Eye (tissue), 1 donor: ENCODE measurements at regions not wholly inside any gene's neighbourhood (a gene's known extent, or its start where the extent isn't known, plus 50 kb on each side); places are given as distances from the start of the nearest gene placed in this dataset.
A peak's percentile ranks its signal among the peaks of the same experiment; 100 is the strongest.
"Not testable (repeated sequence)": the region's sequence is repeated elsewhere in the genome, so short reads cannot be mapped to it uniquely, and the experiment has no call there.

Experiments used
- DNase-seq: peaks from one replicate; pipeline ENCODE4 v3.0.0-alpha.2; 2015

DNA sequence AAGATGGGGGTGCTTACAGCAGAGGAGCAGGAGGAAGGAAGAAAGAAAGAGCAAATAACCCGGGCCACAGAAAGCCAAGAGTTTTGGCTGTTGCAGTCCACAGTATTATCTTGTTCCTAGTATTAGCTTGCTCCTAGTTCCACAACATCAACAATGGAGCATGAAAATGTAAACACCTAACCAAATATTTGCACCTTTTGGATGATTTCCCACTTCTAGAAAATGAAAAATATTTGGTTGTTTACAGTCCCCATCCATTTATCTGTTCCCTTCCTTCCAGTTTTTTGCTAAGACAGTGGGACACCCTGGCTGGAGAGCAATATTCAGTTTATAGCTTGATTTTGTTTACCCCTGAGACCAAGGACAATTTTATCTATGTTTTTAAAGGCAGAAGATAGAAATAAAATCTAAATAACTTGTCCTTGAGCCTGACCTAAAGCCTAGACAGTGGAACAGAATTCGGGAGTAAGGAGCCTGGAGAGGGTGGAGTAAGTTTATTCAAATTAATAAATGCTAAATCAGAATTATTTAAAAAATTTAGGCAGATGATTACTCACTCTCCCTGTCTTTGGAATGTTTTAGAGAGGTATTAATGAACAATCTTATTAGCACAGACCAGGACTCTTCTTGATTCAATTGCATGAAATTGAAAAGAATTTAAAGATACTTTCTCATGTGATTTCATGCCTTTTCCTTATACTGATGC, 51.6 kb downstream of the RESF1 start:
- no peak for DNase-seq

- DNase-seq: no peak
Measured at GRCh38 chr12:32012249-32012785, 53.1 kb downstream of the RESF1 start.

DNA sequence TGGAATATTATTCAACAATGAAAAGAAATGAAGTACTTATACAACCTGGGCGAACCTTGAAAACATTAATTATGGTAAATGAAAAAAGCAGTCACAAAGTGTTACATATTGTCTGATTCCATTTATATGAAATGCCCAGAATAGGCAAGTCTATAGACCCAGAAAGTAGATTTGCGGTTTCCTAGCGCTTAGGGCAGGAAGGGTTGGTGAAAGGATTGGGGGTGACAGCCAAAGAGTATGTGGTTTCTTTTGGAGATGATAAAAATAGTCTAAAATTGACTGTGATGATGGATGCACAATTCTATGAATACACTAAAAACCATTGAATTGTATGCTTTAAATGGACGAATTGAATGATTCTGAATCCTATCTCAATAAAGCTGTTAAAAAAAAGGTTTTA, 55.8 kb downstream of the RESF1 start:
- no peak for DNase-seq

GRCh38 chr12:32016680-32017482, 57.7 kb downstream of the RESF1 start:
- DNase-seq: no peak

DNA sequence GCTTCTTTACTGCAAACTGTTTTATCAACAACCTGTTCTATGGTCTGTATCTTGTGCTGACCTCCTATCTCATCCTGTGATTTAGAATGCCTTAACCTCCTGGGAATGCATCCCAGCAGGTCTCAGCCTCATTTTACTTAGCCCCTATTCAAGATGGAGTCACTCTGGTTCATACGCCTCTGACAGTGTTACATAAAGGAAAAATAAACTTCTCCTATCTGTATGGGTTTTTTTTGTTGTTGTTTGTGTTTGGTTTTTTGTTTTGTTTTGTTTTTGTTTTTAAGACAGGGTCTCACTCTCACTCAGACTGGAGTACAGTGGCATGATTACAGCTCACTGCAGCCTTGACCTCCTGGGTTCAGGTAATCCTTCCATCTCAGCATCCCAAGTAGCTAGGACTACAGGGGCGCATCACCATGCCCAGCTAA, 62.1 kb downstream of the RESF1 start:
- no peak for DNase-seq

- not testable (repeated sequence) for DNase-seq
Measured at GRCh38 chr12:32022387-32022786, 63.2 kb downstream of the RESF1 start.

- DNase-seq: not testable (repeated sequence)
Measured at GRCh38 chr12:32023861-32024260, 64.6 kb downstream of the RESF1 start.

DNA sequence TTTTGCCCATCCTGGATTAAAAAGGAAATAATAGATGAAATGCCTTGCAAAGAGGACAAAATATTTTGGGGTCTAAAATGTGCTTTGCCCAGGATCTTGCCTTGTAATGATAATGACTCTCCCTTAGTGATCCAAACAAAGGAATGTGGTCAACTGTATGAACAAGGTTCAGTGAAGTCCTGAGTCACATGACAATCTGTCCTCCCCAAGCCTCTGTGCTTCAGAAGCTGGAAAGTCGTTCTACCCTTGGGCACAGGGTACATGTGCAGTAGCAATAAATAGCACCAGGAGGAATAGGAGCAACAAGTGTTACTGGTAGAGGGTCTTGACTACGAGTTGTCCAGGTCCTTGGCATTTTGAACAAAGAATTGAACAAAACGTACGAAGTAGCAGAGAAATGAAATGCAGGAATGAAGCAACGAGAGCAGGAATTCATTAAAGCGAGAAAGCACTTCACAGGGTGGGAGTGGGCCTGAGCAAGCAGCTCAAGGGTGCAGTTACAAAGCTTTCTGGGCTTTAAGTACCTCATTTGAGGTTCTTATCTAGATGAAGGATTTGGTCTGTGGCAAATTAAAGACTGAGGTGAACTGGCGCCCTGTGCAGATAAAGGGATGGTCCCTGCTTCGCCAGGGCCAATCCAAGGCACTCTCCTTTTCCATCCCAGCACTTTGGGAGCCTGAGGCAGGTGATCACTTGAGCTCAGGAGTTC, 65.8 kb downstream of the RESF1 start:
- DNase-seq: no peak

DNA sequence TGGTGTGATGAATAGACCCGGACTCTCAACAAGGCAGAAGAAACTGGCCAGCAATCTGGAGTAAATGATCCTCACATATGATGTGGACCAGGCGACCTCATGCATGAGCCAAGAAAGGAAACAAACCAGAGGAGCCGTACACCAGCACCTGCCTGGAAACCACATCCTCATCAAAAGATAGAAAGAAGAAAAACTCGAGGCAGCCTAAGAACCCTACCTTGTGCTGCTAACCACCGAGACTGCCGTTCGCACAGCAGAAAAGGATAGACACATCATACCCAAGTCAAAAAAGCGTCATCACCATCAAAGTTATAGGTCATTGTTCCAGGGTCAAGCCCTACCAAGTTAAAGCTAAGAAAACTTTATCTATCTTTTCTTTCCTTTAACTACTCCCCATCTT, 66.7 kb downstream of the RESF1 start:
- DNase-seq: no peak

DNA sequence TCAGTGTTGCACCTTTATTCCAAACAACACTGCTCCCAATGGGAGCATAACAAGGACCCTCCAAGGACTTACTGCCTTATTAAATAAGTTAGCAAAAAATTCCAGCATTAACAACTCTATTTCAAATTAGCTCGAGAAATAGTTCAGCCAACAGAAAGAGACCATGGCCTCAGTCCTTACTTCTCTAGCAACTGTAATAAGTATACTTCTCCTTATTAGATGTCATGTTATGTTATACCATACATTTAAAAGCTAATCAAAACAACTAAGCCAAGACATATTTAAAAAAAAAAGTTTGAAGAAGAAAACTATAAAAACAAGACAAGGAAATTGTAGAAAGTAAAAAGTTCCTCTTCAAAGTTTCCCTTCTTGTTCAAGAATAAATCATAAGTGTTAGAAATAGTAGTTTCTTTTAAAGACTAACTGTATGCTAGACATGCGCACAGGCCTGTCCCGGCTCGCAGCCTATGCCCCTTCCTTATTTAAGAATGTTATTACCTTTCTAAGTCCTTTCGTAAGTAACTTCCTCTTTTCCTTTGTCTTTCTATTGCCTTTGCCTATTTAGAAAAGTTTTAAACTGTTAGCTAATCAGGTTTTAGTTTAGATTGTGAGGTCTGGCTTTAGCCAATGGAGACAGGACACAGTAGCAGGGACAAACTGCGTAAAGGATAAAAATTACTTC, 68.6 kb downstream of the RESF1 start:
- DNase-seq: no peak

DNA sequence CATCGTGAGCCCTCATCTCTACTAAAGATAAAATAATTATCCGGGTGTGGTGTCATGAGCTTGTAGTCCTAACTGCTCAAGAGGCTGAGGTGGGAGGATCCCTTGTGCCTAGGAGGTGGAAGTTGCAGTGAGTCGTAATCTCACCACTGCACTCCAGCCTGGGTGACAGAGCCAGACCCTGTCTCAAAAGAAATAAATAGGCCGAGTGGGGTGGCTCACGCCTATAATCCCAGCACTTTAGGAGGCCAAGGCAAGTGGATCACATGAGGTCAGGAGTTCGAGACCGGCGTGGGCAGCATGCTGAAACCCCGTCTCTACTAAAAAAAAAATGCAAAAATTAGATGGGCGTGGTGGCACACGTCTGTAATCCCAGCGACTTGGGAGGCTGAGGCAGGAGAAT, 70.9 kb downstream of the RESF1 start:
- DNase-seq: no peak

DNA sequence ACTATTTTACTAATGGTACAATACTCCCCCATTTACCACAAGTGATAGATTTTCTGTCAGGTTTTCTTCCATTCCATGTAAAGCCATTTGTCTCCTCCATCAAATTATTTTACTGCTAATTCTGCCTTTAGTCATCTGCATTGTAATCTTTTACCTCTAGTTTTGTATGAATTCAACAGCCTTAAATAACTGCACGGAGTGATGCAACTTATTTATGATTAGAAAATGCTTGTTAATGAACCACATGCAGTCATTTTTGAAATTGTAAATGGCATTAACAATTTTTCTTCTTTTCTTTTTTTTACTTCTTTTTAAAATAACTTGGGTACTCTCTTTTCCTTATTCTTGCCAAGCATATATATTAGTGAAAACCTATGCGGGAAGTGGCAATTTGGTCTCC, 71.5 kb downstream of the RESF1 start:
- DNase-seq: no peak

GRCh38 chr12:32031109-32031508, 71.9 kb downstream of the RESF1 start:
- peak; percentile 72 for DNase-seq

- no peak for DNase-seq
Measured at GRCh38 chr12:32032205-32032810, 73.1 kb downstream of the RESF1 start.

DNA sequence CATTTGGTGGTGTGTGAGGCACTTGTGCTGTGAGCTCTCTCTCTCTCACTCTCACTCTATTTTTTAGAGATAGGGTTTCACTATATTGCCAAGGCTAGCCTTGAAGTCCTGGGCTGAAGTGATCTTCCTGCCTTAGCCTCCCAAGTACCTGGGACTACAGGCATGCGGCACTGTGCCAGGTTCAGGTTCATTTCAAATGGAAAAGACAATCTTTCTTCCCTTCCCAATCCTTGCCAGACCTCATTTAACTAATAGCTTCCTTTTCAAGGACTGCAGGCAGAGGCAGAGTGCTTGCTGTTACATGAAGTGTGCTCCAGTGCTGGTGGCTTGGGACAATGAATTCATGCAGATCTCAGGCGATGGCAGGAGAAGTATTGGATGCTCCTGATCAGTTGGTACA, 73.2 kb upstream of the BICD1 start:
- DNase-seq: no peak

DNA sequence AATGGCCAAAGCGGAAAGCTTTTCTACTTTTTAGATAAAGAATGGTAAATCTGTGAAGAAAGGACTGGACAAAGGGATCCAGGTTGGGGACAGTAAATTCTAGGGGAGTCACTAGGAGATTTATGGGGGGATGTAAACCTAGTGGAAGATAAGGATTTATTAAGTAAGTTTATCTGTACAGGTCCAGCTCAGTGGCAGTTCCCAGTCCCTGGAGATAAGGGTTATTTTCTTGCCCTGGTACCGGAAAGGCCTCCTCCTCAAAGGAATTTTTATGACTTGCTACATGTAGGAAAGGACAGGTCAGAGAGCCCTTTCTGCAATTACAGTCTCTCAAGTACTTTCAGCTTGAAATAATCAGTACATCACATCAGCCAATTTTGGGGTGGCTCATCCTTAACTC, 72.6 kb upstream of the BICD1 start:
- no peak for DNase-seq

DNA sequence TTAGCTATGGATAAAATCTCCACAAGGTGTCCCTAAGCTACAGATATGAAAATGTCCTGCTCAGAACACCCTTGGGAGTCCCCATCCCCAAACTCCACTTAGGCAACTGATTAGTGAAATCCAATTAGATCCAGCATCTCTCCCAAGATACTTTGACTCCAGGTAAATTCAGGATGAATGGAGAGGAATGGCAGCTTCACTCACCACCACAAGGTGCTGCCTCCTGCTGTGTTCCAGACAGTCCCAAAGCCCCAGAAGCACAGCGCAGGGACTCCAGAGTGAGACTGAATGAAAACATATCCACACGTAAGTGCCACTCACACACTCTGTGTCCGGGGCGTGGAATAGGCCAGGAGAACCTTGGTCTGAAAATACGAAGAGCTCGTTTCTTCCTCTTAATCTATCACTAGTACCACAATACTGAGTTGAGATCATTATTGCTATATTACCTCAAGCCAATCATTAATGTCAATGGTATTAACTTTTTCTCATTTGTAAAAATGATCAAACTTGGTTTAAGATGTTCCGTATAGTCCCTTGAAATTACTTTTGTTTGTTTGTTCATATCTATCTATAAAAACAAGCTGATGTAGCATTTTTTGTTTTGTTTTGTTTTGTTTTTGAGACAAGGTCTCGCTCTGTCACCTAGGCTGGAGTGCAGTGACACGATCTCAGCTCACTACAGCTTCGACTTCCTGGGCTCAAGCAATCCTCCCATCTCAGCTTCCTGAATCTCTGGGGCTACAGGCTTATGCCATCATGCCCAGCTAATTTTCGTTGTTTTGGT, 70.0 kb upstream of the BICD1 start:
- no peak for DNase-seq

DNA sequence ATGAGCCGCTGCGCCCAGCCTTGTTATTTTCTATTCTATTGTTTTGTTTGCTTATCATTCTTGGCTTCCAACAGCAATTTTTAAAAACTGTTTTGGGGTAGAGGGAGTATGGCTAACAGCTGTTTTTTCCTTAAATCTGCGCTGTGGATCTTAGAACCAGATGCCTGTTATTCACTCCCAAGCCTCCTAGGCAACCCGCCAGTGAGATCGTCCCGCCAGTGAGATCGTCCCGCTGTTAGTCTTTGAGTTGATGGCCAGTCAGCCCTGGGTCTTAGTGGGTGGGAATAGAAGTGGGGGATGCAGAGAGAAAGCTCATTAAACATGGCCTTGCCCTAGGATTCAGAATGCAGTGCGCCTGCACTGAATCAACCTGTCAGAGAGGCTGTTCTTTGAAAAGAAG, 67.3 kb upstream of the BICD1 start:
- DNase-seq: peak; percentile 61

- no peak for DNase-seq
Measured at GRCh38 chr12:32039917-32040575, 66.6 kb upstream of the BICD1 start.

GRCh38 chr12:32043928-32044549, 62.6 kb upstream of the BICD1 start:
- no peak for DNase-seq
